ENCODE measurements at regions not wholly inside any gene's neighbourhood (a gene's known extent, or its start where the extent isn't known, plus 50 kb on each side); places are given as distances from the start of the nearest gene placed in this dataset.

GRCh38 chr12:28859551-28859950 lies 289.5 kb upstream of the FAR2 start:
- H3K4me3 ChIP-seq (replicated peaks; ENCODE audit: low read depth, low read length) = no peak overlapping the region
- no peak for DNase-seq (ENCODE audit: low read depth)
- no peak for TF ChIP-seq CTCF (IDR thresholded peaks at IDR 0.05; ENCODE audit: low read length, missing control alignments)

- no peak for DNase-seq (ENCODE audit: low read depth)
- H3K4me3 ChIP-seq (replicated peaks; ENCODE audit: low read depth, low read length) = no peak overlapping the region
- TF ChIP-seq CTCF (IDR thresholded peaks at IDR 0.05; ENCODE audit: low read length, missing control alignments) = no peak
Observed at GRCh38 chr12:28865776-28866175, 283.3 kb upstream of the FAR2 start.

DNA sequence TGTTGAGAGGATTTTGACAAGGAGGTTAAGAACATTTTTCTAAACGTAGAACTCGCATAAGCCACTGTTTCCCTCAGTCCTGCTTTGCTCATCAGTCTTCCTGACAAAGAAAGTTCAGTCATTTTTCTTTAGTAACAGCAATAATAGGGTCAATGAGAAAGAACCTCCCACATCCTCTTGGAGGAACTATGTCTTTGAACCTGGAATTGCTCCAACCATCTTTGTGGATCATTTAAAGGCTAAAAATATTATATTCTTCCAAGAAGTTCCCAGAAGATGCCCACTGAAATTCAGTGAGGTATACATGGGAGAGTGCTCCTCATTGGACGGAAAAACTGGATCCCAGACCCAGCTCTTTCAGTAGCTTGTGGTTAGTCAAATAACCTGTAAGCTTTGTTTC lies 282.8 kb upstream of the FAR2 start:
- H3K4me3 ChIP-seq (replicated peaks; ENCODE audit: low read depth, low read length) = no peak overlapping the region
- DNase-seq (ENCODE audit: low read depth) = no peak
- no peak for TF ChIP-seq CTCF (IDR thresholded peaks at IDR 0.05; ENCODE audit: low read length, missing control alignments)

DNA sequence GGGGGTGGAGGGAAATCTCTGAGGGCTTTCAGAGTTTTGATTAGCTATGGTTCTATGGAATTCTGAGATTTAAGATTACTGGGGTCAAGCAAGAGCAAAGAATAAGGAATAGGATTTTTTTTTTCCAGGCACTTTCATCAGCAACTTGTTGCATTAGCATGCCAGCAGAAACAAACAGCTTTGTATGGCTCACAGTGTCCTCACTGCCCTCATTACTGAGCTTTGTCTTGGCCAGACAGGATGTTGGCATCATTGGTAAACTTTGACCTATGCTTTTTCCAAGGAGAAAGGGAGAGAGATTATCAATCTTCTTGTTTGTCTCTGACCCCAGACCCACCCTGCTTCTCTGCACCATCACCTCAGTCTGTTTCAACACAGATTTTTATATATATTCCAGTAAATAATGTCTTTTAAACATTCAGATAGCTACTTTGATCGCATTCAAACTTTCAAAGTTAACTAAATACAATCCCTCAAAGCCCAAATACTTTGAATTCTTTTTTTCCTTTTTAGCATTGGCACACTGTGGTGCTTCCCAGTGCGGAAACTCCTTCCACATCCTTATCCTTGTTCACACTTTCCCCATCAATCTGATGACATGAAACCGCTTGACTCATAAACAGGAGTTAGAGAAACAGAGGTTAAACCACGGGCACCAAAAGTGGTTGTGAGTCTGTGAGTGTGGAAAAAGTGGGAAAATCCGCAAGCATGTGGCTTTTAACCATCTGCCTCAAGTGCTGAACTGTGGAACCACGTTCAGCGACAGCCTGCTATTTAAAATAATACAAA lies 282.2 kb upstream of the FAR2 start:
- no peak overlapping the region for H3K4me3 ChIP-seq (replicated peaks; ENCODE audit: low read depth, low read length)
- DNase-seq (ENCODE audit: low read depth) = peak; percentile 23
- no peak for TF ChIP-seq CTCF (IDR thresholded peaks at IDR 0.05; ENCODE audit: low read length, missing control alignments)

DNA sequence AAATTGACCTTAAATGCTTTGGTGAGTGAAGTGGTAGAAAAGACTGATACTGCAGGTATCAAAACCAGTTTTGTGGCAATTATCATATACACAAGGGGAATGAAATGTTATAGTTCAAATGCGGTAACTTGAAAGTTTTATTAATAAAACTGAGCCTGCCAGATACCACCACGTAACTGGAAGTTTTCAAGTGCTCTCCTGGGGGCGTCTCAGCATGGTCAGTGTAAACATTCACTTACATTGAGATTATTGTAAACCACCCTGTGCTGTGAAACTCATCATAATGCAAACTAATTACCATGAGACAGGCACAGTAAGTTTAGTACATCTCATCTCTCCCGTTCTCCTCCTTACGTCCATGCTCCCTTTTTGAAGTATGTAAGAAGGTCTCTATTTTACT lies 280.7 kb upstream of the FAR2 start:
- no peak overlapping the region for H3K4me3 ChIP-seq (replicated peaks; ENCODE audit: low read depth, low read length)
- DNase-seq (ENCODE audit: low read depth) = no peak
- TF ChIP-seq CTCF (IDR thresholded peaks at IDR 0.05; ENCODE audit: low read length, missing control alignments) = no peak

DNA sequence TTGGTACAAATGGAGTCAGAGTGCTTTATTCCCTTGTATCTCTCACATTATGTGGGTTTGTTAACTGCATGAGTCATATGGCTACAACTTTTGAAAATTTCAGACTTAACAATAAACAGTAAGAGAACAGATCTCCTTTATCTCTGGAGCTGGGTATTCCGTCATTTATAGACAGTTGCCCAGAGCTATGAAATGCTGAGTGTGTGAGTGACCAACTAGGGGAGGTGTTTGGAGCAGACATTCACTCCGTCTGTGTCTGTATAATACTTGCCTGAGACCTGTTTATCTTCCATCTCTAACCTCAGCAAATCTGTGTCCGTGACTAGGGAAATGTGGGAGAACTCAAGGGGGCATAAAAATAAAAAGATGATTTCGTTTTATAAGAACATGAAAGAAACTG lies 279.9 kb upstream of the FAR2 start:
- TF ChIP-seq CTCF (IDR thresholded peaks at IDR 0.05; ENCODE audit: low read length, missing control alignments) = no peak
- H3K4me3 ChIP-seq (replicated peaks; ENCODE audit: low read depth, low read length) = no peak overlapping the region
- peak; percentile 86 for DNase-seq (ENCODE audit: low read depth)

- no peak for TF ChIP-seq CTCF (IDR thresholded peaks at IDR 0.05; ENCODE audit: low read length, missing control alignments)
- no peak overlapping the region for H3K4me3 ChIP-seq (replicated peaks; ENCODE audit: low read depth, low read length)
- peak; percentile 20 for DNase-seq (ENCODE audit: low read depth)
Observed at GRCh38 chr12:28870839-28871440, 278.1 kb upstream of the FAR2 start.

Data from fibroblast of pulmonary artery (primary cell).